ENCODE measurements at regions not wholly inside any gene's neighbourhood (a gene's known extent, or its start where the extent isn't known, plus 50 kb on each side); places are given as distances from the start of the nearest gene placed in this dataset.

DNA sequence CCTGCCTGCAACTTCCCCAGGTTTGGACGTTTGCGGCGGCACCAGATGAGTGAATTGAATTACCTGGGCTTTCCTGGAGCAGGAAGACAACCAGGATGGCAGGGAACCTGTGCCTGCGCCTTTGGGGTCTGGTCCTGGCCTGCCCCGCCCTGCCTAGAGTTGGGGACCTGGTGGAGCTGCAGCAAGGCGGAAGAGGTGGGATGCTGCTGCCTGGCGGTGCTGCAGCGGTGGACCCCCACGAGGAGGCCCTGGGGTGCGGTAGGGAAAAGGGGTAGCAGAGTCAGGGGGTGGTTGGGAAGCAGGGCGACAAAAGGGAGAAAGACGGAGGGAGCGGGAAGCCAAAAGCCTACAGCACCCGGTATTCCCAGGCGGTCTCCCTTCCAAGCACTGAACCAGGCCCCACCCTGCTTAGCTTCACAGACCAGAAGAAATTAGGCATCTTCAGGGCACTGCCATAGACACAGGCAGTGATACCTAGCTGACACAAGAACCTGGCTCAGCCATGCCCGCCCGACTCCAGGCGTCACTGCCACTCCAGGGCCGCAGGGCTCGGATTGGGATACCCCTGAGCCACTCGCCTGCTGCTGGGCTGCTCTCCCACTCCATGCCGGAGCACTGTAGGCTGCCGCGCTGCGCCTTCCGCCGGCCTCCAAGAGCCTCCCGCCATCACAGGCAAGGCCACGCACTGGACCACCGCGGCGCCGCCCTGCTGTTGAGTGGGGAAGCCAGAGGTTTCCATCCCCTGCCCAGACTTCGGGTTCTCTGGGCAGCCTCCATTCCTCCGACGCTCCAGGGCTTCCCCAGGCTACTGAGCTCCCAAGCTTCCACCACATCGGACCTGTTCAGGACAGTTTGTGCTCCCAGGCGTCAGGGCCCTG, 155.2 kb upstream of the ALG10B start:
- no peak overlapping the region for H4K91ac ChIP-seq (ENCODE audit: low read depth, low read length)
- no peak overlapping the region for H2BK5ac ChIP-seq (ENCODE audit: low read depth, low read length, poor library complexity)
- H3K18ac ChIP-seq (ENCODE audit: low read length) = no peak overlapping the region
- no peak overlapping the region for H2BK120ac ChIP-seq (ENCODE audit: insufficient read depth, low read length, poor library complexity)
- no peaks in the 10 kb centered on the region for H3K79me2 ChIP-seq (ENCODE audit: control insufficient read depth, insufficient read depth, low read length, poor library complexity)
- H3K9ac ChIP-seq (ENCODE audit: low read length) = no peak overlapping the region
- no peak overlapping the region for H3K4ac ChIP-seq (ENCODE audit: low read depth, low read length)
- H3K36me3 ChIP-seq (ENCODE audit: control insufficient read depth in 1 of 2, insufficient read depth in 2 of 2, low read length in 2 of 2) = no peaks in the 10 kb centered on the region
- no CpG with 5 or more reads among the region's 38 CpGs for WGBS (ENCODE audit: extremely low coverage, insufficient coverage, insufficient read length)
- H3K4me2 ChIP-seq (ENCODE audit: low read length) = no peak overlapping the region
- H2BK12ac ChIP-seq (ENCODE audit: low read length) = no peak overlapping the region
- no peak overlapping the region for H3K14ac ChIP-seq (ENCODE audit: low read length)
- no peak overlapping the region for H3K27ac ChIP-seq (ENCODE audit: low read depth, low read length)
- H4K12ac ChIP-seq (ENCODE audit: low read depth, low read length) = peak overlapping the region; percentile 37
- H2AK5ac ChIP-seq (ENCODE audit: low read length) = no peak overlapping the region
- no peak overlapping the region for H3K4me3 ChIP-seq (ENCODE audit: low read depth, low read length)
- H3K9me3 ChIP-seq (ENCODE audit: insufficient read depth, low read depth, low read length) = peaks cover 83% of the 10 kb centered on the region
- no peak for DNase-seq
- no peaks in the 10 kb centered on the region for H3K4me1 ChIP-seq (ENCODE audit: control insufficient read depth in 1 of 2, insufficient read depth in 2 of 2, low read length in 2 of 2)
- no peaks in the 10 kb centered on the region for H3K27me3 ChIP-seq (ENCODE audit: insufficient read depth, low read length)
- H3K79me1 ChIP-seq (ENCODE audit: low read length) = no peaks in the 10 kb centered on the region
- no peak overlapping the region for H4K8ac ChIP-seq (ENCODE audit: low read depth, low read length)
- H2AFZ ChIP-seq (ENCODE audit: insufficient read depth, low read length, poor library complexity) = no peak overlapping the region
- no peak overlapping the region for H3K23ac ChIP-seq (ENCODE audit: low read length)

DNA sequence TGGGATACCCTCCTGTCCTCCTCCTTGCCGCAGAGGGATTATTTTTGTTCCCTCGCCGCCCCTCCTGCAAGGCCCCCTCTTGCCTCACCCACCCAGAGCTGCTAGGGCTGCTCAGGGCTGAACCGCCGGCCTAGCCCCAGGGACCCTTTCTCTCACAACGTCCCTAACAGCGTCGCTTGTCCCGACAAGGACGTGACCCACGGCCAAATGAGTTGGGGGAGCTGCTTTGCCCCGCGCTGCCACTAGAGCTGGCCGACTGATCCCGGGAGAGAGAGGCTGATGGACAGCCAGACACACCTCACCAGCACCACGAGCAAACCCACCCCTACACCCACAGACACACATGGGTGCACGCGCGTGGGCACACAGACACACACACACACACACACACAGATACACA, 154.6 kb upstream of the ALG10B start:
- Histone ChIP-seq H3K27ac (ENCODE audit: low read depth, low read length) (no peak overlapping the region), H3K14ac (ENCODE audit: low read length) (no peak overlapping the region)

DNA sequence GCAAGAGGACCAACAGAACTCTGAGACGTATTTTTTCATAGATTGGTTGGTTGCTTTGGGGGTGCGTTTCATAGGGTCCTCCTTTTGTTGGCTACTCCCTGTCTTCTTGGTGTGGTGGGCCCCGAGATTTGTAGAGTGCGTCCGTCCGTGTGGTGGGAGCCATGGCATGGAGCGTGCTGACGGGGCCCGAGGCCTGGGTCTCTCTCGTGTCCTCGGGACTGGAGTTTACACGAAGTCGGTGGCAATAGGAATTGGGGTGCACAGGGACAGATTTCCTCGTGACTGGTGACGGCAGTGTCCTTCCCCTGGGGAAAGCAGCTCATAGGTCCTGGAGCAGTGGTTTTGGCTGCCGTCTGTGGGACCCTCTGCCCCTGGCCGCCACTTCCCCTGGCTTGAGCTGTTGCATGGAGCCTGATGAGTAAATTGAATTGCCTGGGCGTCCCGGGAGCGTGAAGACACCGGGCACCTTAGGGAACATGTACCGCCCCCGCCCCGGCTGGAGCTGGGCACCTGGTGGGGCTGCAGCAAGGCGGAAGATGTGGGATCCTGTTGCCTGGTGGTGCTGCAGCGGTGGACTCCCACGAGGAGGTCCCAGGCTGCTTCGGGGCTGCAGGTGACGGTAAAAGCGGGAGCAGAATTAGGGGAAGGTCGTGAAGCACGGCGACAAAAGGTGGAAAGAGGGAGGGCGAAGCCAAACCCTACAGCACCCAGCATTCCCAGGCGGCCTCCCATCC, 153.7 kb upstream of the ALG10B start:
- Histone ChIP-seq H2BK12ac (ENCODE audit: low read length) (no peak overlapping the region), H2BK120ac (ENCODE audit: insufficient read depth, low read length, poor library complexity) (no peak overlapping the region), H3K36me3 (ENCODE audit: control insufficient read depth in 1 of 2, insufficient read depth in 2 of 2, low read length in 2 of 2) (no peaks in the 10 kb centered on the region), H3K79me2 (ENCODE audit: control insufficient read depth, insufficient read depth, low read length, poor library complexity) (no peaks in the 10 kb centered on the region), H3K14ac (ENCODE audit: low read length) (no peak overlapping the region), H3K4me3 (ENCODE audit: low read depth, low read length) (no peak overlapping the region), H3K18ac (ENCODE audit: low read length) (no peak overlapping the region), H3K9ac (ENCODE audit: low read length) (no peak overlapping the region), H3K27me3 (ENCODE audit: insufficient read depth, low read length) (no peaks in the 10 kb centered on the region), H2AK5ac (ENCODE audit: low read length) (no peak overlapping the region), H2BK5ac (ENCODE audit: low read depth, low read length, poor library complexity) (no peak overlapping the region), H3K27ac (ENCODE audit: low read depth, low read length) (no peak overlapping the region), H4K8ac (ENCODE audit: low read depth, low read length) (no peak overlapping the region), H4K12ac (ENCODE audit: low read depth, low read length) (no peak overlapping the region), H3K4me1 (ENCODE audit: control insufficient read depth in 1 of 2, insufficient read depth in 2 of 2, low read length in 2 of 2) (no peaks in the 10 kb centered on the region), H2AFZ (ENCODE audit: insufficient read depth, low read length, poor library complexity) (no peak overlapping the region), H3K4me2 (ENCODE audit: low read length) (no peak overlapping the region), H3K79me1 (ENCODE audit: low read length) (no peaks in the 10 kb centered on the region), H4K91ac (ENCODE audit: low read depth, low read length) (no peak overlapping the region), H3K9me3 (ENCODE audit: insufficient read depth, low read depth, low read length) (peaks cover 71% of the 10 kb centered on the region), H3K4ac (ENCODE audit: low read depth, low read length) (no peak overlapping the region), H3K23ac (ENCODE audit: low read length) (no peak overlapping the region)
- DNase-seq = no peak
- no CpG with 5 or more reads among the region's 35 CpGs for WGBS (ENCODE audit: extremely low coverage, insufficient coverage, insufficient read length)

More for the DNA sequence above, 154.6 kb upstream of the ALG10B start:
- Histone ChIP-seq H4K91ac (ENCODE audit: low read depth, low read length) (no peak overlapping the region), H3K23ac (ENCODE audit: low read length) (no peak overlapping the region), H4K12ac (ENCODE audit: low read depth, low read length) (no peak overlapping the region), H3K27me3 (ENCODE audit: insufficient read depth, low read length) (no peaks in the 10 kb centered on the region), H2BK12ac (ENCODE audit: low read length) (no peak overlapping the region), H2AK5ac (ENCODE audit: low read length) (no peak overlapping the region), H3K4me3 (ENCODE audit: low read depth, low read length) (no peak overlapping the region), H3K4ac (ENCODE audit: low read depth, low read length) (no peak overlapping the region), H3K79me2 (ENCODE audit: control insufficient read depth, insufficient read depth, low read length, poor library complexity) (no peaks in the 10 kb centered on the region), H2AFZ (ENCODE audit: insufficient read depth, low read length, poor library complexity) (no peak overlapping the region), H4K8ac (ENCODE audit: low read depth, low read length) (no peak overlapping the region), H3K4me2 (ENCODE audit: low read length) (no peak overlapping the region), H2BK5ac (ENCODE audit: low read depth, low read length, poor library complexity) (no peak overlapping the region), H2BK120ac (ENCODE audit: insufficient read depth, low read length, poor library complexity) (no peak overlapping the region), H3K36me3 (ENCODE audit: control insufficient read depth in 1 of 2, insufficient read depth in 2 of 2, low read length in 2 of 2) (no peaks in the 10 kb centered on the region), H3K9me3 (ENCODE audit: insufficient read depth, low read depth, low read length) (peaks cover 79% of the 10 kb centered on the region), H3K79me1 (ENCODE audit: low read length) (no peaks in the 10 kb centered on the region), H3K4me1 (ENCODE audit: control insufficient read depth in 1 of 2, insufficient read depth in 2 of 2, low read length in 2 of 2) (no peaks in the 10 kb centered on the region), H3K18ac (ENCODE audit: low read length) (no peak overlapping the region), H3K9ac (ENCODE audit: low read length) (no peak overlapping the region)
- WGBS (ENCODE audit: extremely low coverage, insufficient coverage, insufficient read length) = no CpG with 5 or more reads among the region's 19 CpGs
- DNase-seq = no peak

- no peak overlapping the region for H2BK120ac ChIP-seq (ENCODE audit: insufficient read depth, low read length, poor library complexity)
- no peak overlapping the region for H2BK5ac ChIP-seq (ENCODE audit: low read depth, low read length, poor library complexity)
- no peaks in the 10 kb centered on the region for H3K4me1 ChIP-seq (ENCODE audit: control insufficient read depth in 1 of 2, insufficient read depth in 2 of 2, low read length in 2 of 2)
- no peak overlapping the region for H3K18ac ChIP-seq (ENCODE audit: low read length)
- no peak overlapping the region for H2AFZ ChIP-seq (ENCODE audit: insufficient read depth, low read length, poor library complexity)
- no peak overlapping the region for H2BK12ac ChIP-seq (ENCODE audit: low read length)
- no peak overlapping the region for H3K27ac ChIP-seq (ENCODE audit: low read depth, low read length)
- peaks cover 65% of the 10 kb centered on the region for H3K9me3 ChIP-seq (ENCODE audit: insufficient read depth, low read depth, low read length)
- no CpG with 5 or more reads among the region's 28 CpGs for WGBS (ENCODE audit: extremely low coverage, insufficient coverage, insufficient read length)
- no peak overlapping the region for H4K8ac ChIP-seq (ENCODE audit: low read depth, low read length)
- H3K27me3 ChIP-seq (ENCODE audit: insufficient read depth, low read length) = no peaks in the 10 kb centered on the region
- no peak overlapping the region for H2AK5ac ChIP-seq (ENCODE audit: low read length)
- no peaks in the 10 kb centered on the region for H3K79me2 ChIP-seq (ENCODE audit: control insufficient read depth, insufficient read depth, low read length, poor library complexity)
- H3K23ac ChIP-seq (ENCODE audit: low read length) = no peak overlapping the region
- no peaks in the 10 kb centered on the region for H3K36me3 ChIP-seq (ENCODE audit: control insufficient read depth in 1 of 2, insufficient read depth in 2 of 2, low read length in 2 of 2)
- H3K14ac ChIP-seq (ENCODE audit: low read length) = no peak overlapping the region
- H3K4me2 ChIP-seq (ENCODE audit: low read length) = no peak overlapping the region
- H3K9ac ChIP-seq (ENCODE audit: low read length) = no peak overlapping the region
- no peak overlapping the region for H3K4me3 ChIP-seq (ENCODE audit: low read depth, low read length)
- H3K79me1 ChIP-seq (ENCODE audit: low read length) = no peaks in the 10 kb centered on the region
- H3K4ac ChIP-seq (ENCODE audit: low read depth, low read length) = no peak overlapping the region
- no peak overlapping the region for H4K91ac ChIP-seq (ENCODE audit: low read depth, low read length)
- H4K12ac ChIP-seq (ENCODE audit: low read depth, low read length) = no peak overlapping the region
- DNase-seq = no peak
Measured at GRCh38 chr12:38163442-38163801, 153.2 kb upstream of the ALG10B start.

Data from trophoblast cell (in vitro differentiated cells and primary cell).